PC-9 (cell line): ENCODE measurements at regions not wholly inside any gene's neighbourhood (a gene's known extent, or its start where the extent isn't known, plus 50 kb on each side); places are given as distances from the start of the nearest gene placed in this dataset.
"Not testable (repeated sequence)": the region's sequence is repeated elsewhere in the genome, so short reads cannot be mapped to it uniquely, and the experiment has no call there.

Experiments used
- EZH2 ChIP-seq: fragments of 200-600 bp; sonication (generic); IDR thresholded peaks from 2 replicates; pipeline ENCODE4 v1.8.0; 2017; ENCODE audit warnings: antibody characterized with exemption, low read depth
- TF ChIP-seq, protein P1 (sequence below): fragments of 200-600 bp; sonication (generic); conservative IDR thresholded peaks from 2 replicates; pipeline ENCODE4 v1.6.1; 2017; ENCODE audit warnings: mixed run types, antibody characterized with exemption, mild to moderate bottlenecking, moderate library complexity

DNA sequence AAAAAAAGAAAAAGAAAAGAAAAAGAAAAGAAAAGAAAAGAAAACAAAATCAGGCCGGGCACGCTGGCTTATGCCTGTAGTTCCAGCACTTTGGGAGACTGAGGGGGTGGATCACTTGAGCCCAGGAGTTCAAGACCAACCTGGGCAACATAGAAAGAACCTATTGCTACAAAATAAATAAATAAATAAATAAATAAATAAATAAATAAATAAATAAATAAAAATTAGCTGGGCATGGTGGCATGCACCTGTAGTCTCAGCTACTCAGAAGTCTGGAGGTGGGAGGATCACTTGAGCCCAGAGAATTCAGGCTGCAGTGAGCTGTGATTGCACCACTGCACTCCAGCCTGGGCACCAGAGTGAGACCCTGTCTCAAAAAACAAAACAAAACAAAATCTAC lies 809.7 kb upstream of the AUTS2 start:
- TF ChIP-seq, protein P1, sequence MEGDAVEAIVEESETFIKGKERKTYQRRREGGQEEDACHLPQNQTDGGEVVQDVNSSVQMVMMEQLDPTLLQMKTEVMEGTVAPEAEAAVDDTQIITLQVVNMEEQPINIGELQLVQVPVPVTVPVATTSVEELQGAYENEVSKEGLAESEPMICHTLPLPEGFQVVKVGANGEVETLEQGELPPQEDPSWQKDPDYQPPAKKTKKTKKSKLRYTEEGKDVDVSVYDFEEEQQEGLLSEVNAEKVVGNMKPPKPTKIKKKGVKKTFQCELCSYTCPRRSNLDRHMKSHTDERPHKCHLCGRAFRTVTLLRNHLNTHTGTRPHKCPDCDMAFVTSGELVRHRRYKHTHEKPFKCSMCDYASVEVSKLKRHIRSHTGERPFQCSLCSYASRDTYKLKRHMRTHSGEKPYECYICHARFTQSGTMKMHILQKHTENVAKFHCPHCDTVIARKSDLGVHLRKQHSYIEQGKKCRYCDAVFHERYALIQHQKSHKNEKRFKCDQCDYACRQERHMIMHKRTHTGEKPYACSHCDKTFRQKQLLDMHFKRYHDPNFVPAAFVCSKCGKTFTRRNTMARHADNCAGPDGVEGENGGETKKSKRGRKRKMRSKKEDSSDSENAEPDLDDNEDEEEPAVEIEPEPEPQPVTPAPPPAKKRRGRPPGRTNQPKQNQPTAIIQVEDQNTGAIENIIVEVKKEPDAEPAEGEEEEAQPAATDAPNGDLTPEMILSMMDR: not testable (repeated sequence)
- TF ChIP-seq EZH2: not testable (repeated sequence)
